Hematopoietic multipotent progenitor cell treated with erythropoietin and hydrocortisone succinate and interleukin-3 and kit ligand, for 15 days (in vitro differentiated cells): ENCODE measurements at regions not wholly inside any gene's neighbourhood (a gene's known extent, or its start where the extent isn't known, plus 50 kb on each side); places are given as distances from the start of the nearest gene placed in this dataset.

Experiments
- DNase-seq: peaks from one replicate; pipeline ENCODE4 v3.0.0-alpha.2; 2015; ENCODE audit warnings: low spot score

- peak; percentile 71 for DNase-seq
These were observed 125.4 kb upstream of the BOD1 start for GRCh38 chr5:173741729-173742431.

- no peak for DNase-seq
These were observed 126.0 kb upstream of the BOD1 start for GRCh38 chr5:173742432-173742816.

- DNase-seq = no peak
These were observed 127.3 kb upstream of the BOD1 start for GRCh38 chr5:173743641-173744343.

- DNase-seq = no peak
These were observed 128.1 kb upstream of the BOD1 start for GRCh38 chr5:173744551-173744950.

- DNase-seq = no peak
These were observed 128.7 kb upstream of the BOD1 start for GRCh38 chr5:173745123-173745522.

- no peak for DNase-seq
These were observed 129.1 kb upstream of the BOD1 start for GRCh38 chr5:173745557-173745956.

GRCh38 chr5:173746047-173746646 is 129.7 kb upstream of the BOD1 start:
- DNase-seq = no peak

GRCh38 chr5:173747876-173748275 is 131.4 kb upstream of the BOD1 start:
- DNase-seq = no peak

- no peak for DNase-seq
These were observed 134.3 kb upstream of the BOD1 start for GRCh38 chr5:173750538-173751265.

- DNase-seq = no peak
These were observed 134.8 kb upstream of the BOD1 start for GRCh38 chr5:173751266-173751600.

- DNase-seq = no peak
These were observed 135.5 kb upstream of the CPEB4 start for GRCh38 chr5:173752653-173753052.

GRCh38 chr5:173753307-173754168 is 134.6 kb upstream of the CPEB4 start:
- DNase-seq = no peak

GRCh38 chr5:173755319-173755718 is 132.8 kb upstream of the CPEB4 start:
- DNase-seq = no peak

- DNase-seq = no peak
These were observed 130.5 kb upstream of the CPEB4 start for GRCh38 chr5:173757403-173758209.

GRCh38 chr5:173758676-173759075 is 129.5 kb upstream of the CPEB4 start:
- DNase-seq = no peak

GRCh38 chr5:173759691-173760090 is 128.5 kb upstream of the CPEB4 start:
- DNase-seq = no peak

- no peak for DNase-seq
These were observed 127.5 kb upstream of the CPEB4 start for GRCh38 chr5:173760461-173761177.

- DNase-seq = no peak
These were observed 127.0 kb upstream of the CPEB4 start for GRCh38 chr5:173761178-173761513.

- DNase-seq = no peak
These were observed 126.1 kb upstream of the CPEB4 start for GRCh38 chr5:173762045-173762444.

GRCh38 chr5:173762930-173763329 is 125.2 kb upstream of the CPEB4 start:
- DNase-seq = no peak
